ENCODE measurements at regions not wholly inside any gene's neighbourhood (a gene's known extent, or its start where the extent isn't known, plus 50 kb on each side); places are given as distances from the start of the nearest gene placed in this dataset.

DNA sequence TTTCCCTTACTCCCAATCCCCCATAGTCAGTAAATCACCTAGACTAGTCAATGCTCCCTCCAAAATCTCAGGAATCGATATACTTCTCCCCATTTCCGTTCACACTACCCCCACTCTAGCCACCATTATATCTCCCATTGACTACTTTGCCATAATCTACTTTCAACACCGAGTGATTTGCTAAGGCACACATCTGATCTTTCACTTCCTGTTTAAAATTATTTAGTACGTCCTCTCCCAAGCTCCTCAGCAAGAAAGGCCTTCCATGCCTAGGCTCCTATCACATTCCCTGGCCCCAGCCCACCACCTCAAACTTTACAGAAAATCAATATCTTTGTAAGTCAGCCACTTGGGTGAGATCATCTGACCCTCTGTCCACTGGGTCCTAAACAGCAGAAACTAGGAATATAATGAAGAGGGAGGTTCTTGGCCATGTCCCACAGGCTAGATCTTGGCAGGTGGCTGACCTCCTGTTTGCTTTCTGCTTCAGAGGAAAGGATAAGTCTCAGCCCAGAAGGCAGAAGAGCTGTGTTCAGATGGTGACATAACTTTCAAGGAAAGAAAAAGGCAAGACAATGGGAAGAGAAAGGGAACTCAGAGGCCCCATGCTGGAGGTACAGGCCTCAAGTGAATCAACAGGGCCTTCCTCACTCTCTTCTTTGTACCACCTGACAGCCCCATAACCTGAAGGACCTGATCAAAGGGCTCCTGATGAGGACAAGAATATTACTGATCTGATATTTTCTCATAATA lies 103.0 kb downstream of the RPL22L1 start:
- H3K9ac ChIP-seq (ENCODE audit: low read length): no peak overlapping the region
- no peak overlapping the region for H3K4me2 ChIP-seq (ENCODE audit: low read length)
- no peaks in the 10 kb centered on the region for H3K9me3 ChIP-seq (ENCODE audit: insufficient read depth, low read depth, low read length)
- peaks cover 36% of the 10 kb centered on the region for H3K4me1 Mint-ChIP-seq (ENCODE audit: low read depth, unreplicated experiment)
- H3K36me3 Mint-ChIP-seq (ENCODE audit: low read depth, unreplicated experiment): no peaks in the 10 kb centered on the region
- no peaks in the 10 kb centered on the region for H3K36me3 ChIP-seq (ENCODE audit: insufficient read depth, low read length)
- no peak for TF ChIP-seq EZH2 (IDR thresholded peaks at IDR 0.05; ENCODE audit: insufficient read depth, low read length)
- TF ChIP-seq, protein P1, sequence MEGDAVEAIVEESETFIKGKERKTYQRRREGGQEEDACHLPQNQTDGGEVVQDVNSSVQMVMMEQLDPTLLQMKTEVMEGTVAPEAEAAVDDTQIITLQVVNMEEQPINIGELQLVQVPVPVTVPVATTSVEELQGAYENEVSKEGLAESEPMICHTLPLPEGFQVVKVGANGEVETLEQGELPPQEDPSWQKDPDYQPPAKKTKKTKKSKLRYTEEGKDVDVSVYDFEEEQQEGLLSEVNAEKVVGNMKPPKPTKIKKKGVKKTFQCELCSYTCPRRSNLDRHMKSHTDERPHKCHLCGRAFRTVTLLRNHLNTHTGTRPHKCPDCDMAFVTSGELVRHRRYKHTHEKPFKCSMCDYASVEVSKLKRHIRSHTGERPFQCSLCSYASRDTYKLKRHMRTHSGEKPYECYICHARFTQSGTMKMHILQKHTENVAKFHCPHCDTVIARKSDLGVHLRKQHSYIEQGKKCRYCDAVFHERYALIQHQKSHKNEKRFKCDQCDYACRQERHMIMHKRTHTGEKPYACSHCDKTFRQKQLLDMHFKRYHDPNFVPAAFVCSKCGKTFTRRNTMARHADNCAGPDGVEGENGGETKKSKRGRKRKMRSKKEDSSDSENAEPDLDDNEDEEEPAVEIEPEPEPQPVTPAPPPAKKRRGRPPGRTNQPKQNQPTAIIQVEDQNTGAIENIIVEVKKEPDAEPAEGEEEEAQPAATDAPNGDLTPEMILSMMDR (IDR thresholded peaks at IDR 0.05; ENCODE audit: insufficient read depth, low read depth, low read length): no peak
- no peak overlapping the region for H3K4me3 Mint-ChIP-seq (ENCODE audit: unreplicated experiment)
- H3K27ac Mint-ChIP-seq (ENCODE audit: unreplicated experiment): no peak overlapping the region
- no peaks in the 10 kb centered on the region for H4K20me1 ChIP-seq (ENCODE audit: insufficient read depth, low read length)
- H3K4me3 ChIP-seq (ENCODE audit: insufficient read depth, low read depth, low read length): no peak overlapping the region
- peaks cover 10% of the 10 kb centered on the region for H3K4me1 ChIP-seq (ENCODE audit: insufficient read depth, low read length)
- peaks cover 5% of the 10 kb centered on the region for H3K27me3 Mint-ChIP-seq (ENCODE audit: low read depth, unreplicated experiment)
- no peaks in the 10 kb centered on the region for H3K9me3 Mint-ChIP-seq (ENCODE audit: unreplicated experiment)
- no peaks in the 10 kb centered on the region for H3K79me2 ChIP-seq (ENCODE audit: insufficient read depth, low read length)
- FAIRE-seq: no peak
- DNase-seq (ENCODE audit: low read depth): no peak
- H2AFZ ChIP-seq (ENCODE audit: low read depth, low read length): no peak overlapping the region
- H3K27ac ChIP-seq (ENCODE audit: low read depth, low read length): no peak overlapping the region
- no peaks in the 10 kb centered on the region for H3K27me3 ChIP-seq (ENCODE audit: insufficient read depth, low read length)

DNA sequence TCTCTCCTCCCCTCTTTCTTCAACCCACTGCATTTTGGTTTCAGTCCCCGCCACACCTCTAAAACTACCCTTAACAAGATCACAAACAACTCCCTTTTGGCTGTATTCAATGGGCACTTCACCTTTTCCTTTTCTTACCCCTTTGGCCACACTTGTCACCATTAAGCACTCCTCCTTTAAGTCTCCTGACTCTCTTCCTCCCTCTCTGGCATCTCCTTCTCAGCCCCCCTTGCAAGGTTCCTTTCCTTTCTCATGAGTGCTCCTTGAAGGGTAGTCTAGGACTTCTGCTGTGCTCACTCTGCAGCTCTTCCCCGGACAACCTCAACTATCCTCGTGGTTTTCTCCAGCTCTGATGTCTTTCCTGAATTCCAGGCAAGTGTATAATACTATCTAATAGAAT lies 103.7 kb downstream of the RPL22L1 start:
- H2AFZ ChIP-seq (ENCODE audit: low read depth, low read length): no peak overlapping the region
- Mint-ChIP-seq H3K36me3 (ENCODE audit: low read depth, unreplicated experiment) (no peaks in the 10 kb centered on the region), H3K4me1 (ENCODE audit: low read depth, unreplicated experiment) (peaks cover 32% of the 10 kb centered on the region), H3K27me3 (ENCODE audit: low read depth, unreplicated experiment) (peaks cover 5% of the 10 kb centered on the region), H3K9me3 (ENCODE audit: unreplicated experiment) (no peaks in the 10 kb centered on the region), H3K27ac (ENCODE audit: unreplicated experiment) (no peak overlapping the region), H3K4me3 (ENCODE audit: unreplicated experiment) (no peak overlapping the region)
- H3K79me2 ChIP-seq (ENCODE audit: insufficient read depth, low read length): no peaks in the 10 kb centered on the region
- H3K27ac ChIP-seq (ENCODE audit: low read depth, low read length): no peak overlapping the region
- no peaks in the 10 kb centered on the region for H3K36me3 ChIP-seq (ENCODE audit: insufficient read depth, low read length)
- H3K4me2 ChIP-seq (ENCODE audit: low read length): no peak overlapping the region
- H3K9ac ChIP-seq (ENCODE audit: low read length): no peak overlapping the region
- H3K27me3 ChIP-seq (ENCODE audit: insufficient read depth, low read length): no peaks in the 10 kb centered on the region
- H3K4me1 ChIP-seq (ENCODE audit: insufficient read depth, low read length): peaks cover 10% of the 10 kb centered on the region
- H3K9me3 ChIP-seq (ENCODE audit: insufficient read depth, low read depth, low read length): no peaks in the 10 kb centered on the region
- no peak for FAIRE-seq
- no peak for TF ChIP-seq EZH2 (IDR thresholded peaks at IDR 0.05; ENCODE audit: insufficient read depth, low read length)
- TF ChIP-seq, protein P1 (IDR thresholded peaks at IDR 0.05; ENCODE audit: insufficient read depth, low read depth, low read length): no peak
- H3K4me3 ChIP-seq (ENCODE audit: insufficient read depth, low read depth, low read length): no peak overlapping the region
- no peak for DNase-seq (ENCODE audit: low read depth)
- no peaks in the 10 kb centered on the region for H4K20me1 ChIP-seq (ENCODE audit: insufficient read depth, low read length)

DNA sequence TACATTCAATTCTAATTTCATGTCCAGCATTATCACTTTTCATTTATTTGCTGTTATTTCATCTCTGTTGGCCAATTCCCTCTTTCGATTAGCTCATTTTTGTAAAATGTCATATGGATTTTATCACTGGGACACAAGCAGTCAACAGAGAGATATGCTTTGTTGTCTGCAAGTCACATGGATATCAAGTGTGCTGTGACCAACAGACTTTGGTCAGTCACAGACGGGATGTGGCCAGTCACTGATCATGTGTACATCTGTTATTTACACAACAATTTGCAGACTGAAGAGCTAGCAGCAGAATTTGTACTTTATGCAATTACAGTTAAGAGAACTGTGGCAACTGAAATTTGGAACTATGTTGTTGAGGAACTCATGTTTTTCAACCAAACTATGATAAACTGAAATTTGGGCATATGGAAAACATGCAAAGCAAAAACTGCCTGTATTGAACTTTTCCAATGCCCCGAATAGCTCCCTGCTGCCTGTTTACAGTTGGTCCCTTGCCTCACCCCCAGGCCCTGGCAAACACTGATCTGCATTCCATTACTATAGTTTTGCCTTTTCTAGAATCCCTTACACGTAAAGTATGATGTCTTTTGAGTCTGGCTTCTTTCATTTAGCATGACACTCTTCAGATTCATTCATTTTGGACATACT lies 104.4 kb downstream of the RPL22L1 start:
- Histone ChIP-seq H3K27ac (ENCODE audit: low read depth, low read length) (no peak overlapping the region), H3K4me3 (ENCODE audit: insufficient read depth, low read depth, low read length) (no peak overlapping the region), H3K4me1 (ENCODE audit: insufficient read depth, low read length) (peaks cover 12% of the 10 kb centered on the region), H3K79me2 (ENCODE audit: insufficient read depth, low read length) (no peaks in the 10 kb centered on the region), H3K9ac (ENCODE audit: low read length) (no peak overlapping the region), H3K9me3 (ENCODE audit: insufficient read depth, low read depth, low read length) (no peaks in the 10 kb centered on the region), H2AFZ (ENCODE audit: low read depth, low read length) (no peak overlapping the region), H3K36me3 (ENCODE audit: insufficient read depth, low read length) (no peaks in the 10 kb centered on the region), H4K20me1 (ENCODE audit: insufficient read depth, low read length) (no peaks in the 10 kb centered on the region), H3K27me3 (ENCODE audit: insufficient read depth, low read length) (no peaks in the 10 kb centered on the region), H3K4me2 (ENCODE audit: low read length) (no peak overlapping the region)
- FAIRE-seq: no peak
- Mint-ChIP-seq H3K27me3 (ENCODE audit: low read depth, unreplicated experiment) (peaks cover 2% of the 10 kb centered on the region), H3K36me3 (ENCODE audit: low read depth, unreplicated experiment) (no peaks in the 10 kb centered on the region), H3K4me3 (ENCODE audit: unreplicated experiment) (no peak overlapping the region), H3K9me3 (ENCODE audit: unreplicated experiment) (no peaks in the 10 kb centered on the region), H3K27ac (ENCODE audit: unreplicated experiment) (no peak overlapping the region), H3K4me1 (ENCODE audit: low read depth, unreplicated experiment) (peaks cover 37% of the 10 kb centered on the region)
- no peak for TF ChIP-seq EZH2 (IDR thresholded peaks at IDR 0.05; ENCODE audit: insufficient read depth, low read length)
- TF ChIP-seq, protein P1 (IDR thresholded peaks at IDR 0.05; ENCODE audit: insufficient read depth, low read depth, low read length): no peak
- DNase-seq (ENCODE audit: low read depth): no peak
